ENCODE measurements at regions not wholly inside any gene's neighbourhood (a gene's known extent, or its start where the extent isn't known, plus 50 kb on each side); places are given as distances from the start of the nearest gene placed in this dataset.

GRCh38 chr19:28834996-28835395 lies 378.0 kb downstream of the UQCRFS1 start:
- no peak for DNase-seq

GRCh38 chr19:28831462-28831861 lies 381.5 kb downstream of the UQCRFS1 start:
- no peak for DNase-seq

- DNase-seq: no peak
Observed at GRCh38 chr19:28829762-28830161, 383.2 kb downstream of the UQCRFS1 start.

- DNase-seq: no peak
Observed at GRCh38 chr19:28829359-28829758, 383.6 kb downstream of the UQCRFS1 start.

GRCh38 chr19:28828276-28828870 lies 384.6 kb downstream of the UQCRFS1 start:
- no peak for DNase-seq

- no peak for DNase-seq
Observed at GRCh38 chr19:28827382-28827781, 385.6 kb downstream of the UQCRFS1 start.

GRCh38 chr19:28823338-28823961 lies 389.5 kb downstream of the UQCRFS1 start:
- DNase-seq: no peak

- no peak for DNase-seq
Observed at GRCh38 chr19:28820289-28820688, 392.7 kb downstream of the UQCRFS1 start.

- DNase-seq: no peak
Observed at GRCh38 chr19:28815257-28815656, 397.7 kb downstream of the UQCRFS1 start.

- no peak for DNase-seq
Observed at GRCh38 chr19:28794301-28794700, 418.6 kb downstream of the UQCRFS1 start.

GRCh38 chr19:28793391-28794168 lies 419.4 kb downstream of the UQCRFS1 start:
- DNase-seq: no peak

- DNase-seq: no peak
Observed at GRCh38 chr19:28785971-28786370, 427.0 kb downstream of the UQCRFS1 start.

- DNase-seq: no peak
Observed at GRCh38 chr19:28764066-28764465, 448.9 kb downstream of the UQCRFS1 start.

- DNase-seq: no peak
Observed at GRCh38 chr19:28746478-28746877, 466.5 kb downstream of the UQCRFS1 start.

GRCh38 chr19:28744943-28745342 lies 468.0 kb downstream of the UQCRFS1 start:
- no peak for DNase-seq

- DNase-seq: no peak
Observed at GRCh38 chr19:28744014-28744413, 468.9 kb downstream of the UQCRFS1 start.

- peak; percentile 35 for DNase-seq
Observed at GRCh38 chr19:28737021-28737895, 475.7 kb downstream of the UQCRFS1 start.

GRCh38 chr19:28736528-28736927 lies 476.4 kb downstream of the UQCRFS1 start:
- DNase-seq: no peak

- no peak for DNase-seq
Observed at GRCh38 chr19:28731577-28731976, 481.4 kb downstream of the UQCRFS1 start.

- DNase-seq: no peak
Observed at GRCh38 chr19:28730791-28731512, 482.0 kb downstream of the UQCRFS1 start.

GRCh38 chr19:28727480-28728159 lies 485.3 kb downstream of the UQCRFS1 start:
- DNase-seq: no peak

Measured in CD4-positive, alpha-beta T cell treated with Interleukin-21 for 1 hour (primary cell).